ENCODE measurements at regions not wholly inside any gene's neighbourhood (a gene's known extent, or its start where the extent isn't known, plus 50 kb on each side); places are given as distances from the start of the nearest gene placed in this dataset.
"Not testable (repeated sequence)": the region's sequence is repeated elsewhere in the genome, so short reads cannot be mapped to it uniquely, and the experiment has no call there.

DNA sequence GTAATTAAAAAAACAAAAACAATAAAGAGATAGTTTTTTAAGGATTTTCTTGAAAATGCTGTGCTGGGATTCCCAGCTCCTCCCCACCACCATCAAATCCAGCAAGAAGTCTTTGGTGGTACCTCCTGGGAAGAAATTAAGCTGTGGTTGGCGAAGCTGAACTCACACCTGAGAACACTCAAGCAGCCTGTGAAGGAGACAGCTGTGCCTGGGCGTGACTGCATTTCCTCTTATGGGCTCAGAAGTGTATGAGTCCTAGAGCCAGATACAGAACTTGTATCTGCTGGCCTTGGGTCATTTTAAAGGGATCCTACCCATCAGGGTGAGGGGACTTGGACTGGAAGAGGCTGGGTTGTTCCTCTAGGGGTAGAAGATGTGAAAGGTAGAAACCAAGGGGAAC, 561.2 kb upstream of the SGCD start:
- DNase-seq (no peak), ATAC-seq (no peak)
- intact Hi-C loops (cut with DNase I): no loop called here

DNA sequence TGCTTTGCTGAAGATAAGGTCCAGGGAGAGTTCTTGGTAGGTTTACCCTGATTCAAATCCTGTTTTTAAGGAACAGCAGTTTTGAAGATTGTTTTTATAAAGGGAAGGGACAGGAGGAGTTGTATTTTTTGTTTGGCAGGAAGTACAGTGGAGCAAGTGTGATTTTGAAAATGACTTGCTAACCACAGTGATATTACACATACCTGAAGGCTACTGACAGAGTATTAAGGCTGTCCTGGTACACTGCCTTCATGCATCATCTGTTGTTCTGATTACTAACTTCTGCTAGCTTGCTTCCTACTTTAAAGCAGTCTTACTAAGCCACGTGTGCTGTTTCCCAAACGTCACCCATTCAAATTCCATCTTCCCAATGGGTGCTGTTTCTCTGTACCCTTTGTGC, 559.5 kb upstream of the SGCD start:
- DNase-seq (no peak), ATAC-seq (no peak)
- intact Hi-C loops (cut with DNase I): no loop called here

DNA sequence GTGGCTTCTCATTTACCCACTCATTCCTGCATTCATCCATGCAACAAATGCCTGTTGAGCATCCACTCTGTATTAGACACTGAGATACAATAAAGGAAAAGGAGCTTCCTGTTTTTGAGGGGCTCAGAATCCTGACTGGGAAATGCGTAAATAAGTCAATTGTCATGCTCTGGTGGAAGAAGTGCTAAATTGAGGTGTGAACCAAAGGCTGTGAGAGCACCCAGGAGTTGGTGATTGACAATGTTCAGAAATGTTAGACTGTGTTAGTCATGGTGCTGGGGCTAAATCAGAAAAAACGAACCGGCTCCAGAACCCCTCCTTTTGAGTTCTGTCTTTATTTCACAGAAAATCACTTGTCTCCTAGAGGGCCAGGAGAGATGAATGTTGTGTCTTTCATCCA, 558.6 kb upstream of the SGCD start:
- no peak for DNase-seq
- intact Hi-C loops (cut with DNase I): no loop called here
- no peak for ATAC-seq

DNA sequence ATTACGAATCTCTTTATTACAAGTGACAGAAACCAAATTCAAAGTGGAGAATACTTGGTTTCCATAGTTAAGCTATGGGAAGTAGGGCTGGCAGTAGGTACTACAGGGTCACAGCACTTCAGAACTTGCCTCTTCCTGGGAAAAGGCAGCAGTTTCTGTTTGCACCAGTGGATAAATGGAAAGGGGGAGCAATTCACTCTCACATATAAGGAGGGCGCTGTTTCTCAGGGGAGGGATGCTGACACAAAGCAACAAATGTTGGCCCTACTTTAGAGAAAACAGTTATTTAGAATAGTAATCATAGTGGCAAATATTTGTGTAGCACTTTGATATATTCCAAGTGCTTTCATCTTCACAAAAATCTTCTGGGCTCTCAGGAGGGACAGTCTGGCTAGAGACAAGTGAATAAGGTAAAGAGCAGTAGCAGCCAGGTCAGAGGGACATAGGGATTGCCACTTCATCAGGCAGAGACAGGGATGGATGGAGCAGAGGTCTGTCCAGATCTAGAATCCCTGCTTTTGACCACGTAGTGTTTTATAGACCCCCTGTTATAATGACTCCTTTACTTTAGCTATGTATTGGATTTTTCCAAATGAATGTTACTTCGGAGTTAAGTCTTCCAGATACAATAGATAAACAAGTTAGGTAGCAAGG, 554.8 kb upstream of the SGCD start:
- no peak for ATAC-seq
- intact Hi-C loops (cut with DNase I): no loop called here

DNA sequence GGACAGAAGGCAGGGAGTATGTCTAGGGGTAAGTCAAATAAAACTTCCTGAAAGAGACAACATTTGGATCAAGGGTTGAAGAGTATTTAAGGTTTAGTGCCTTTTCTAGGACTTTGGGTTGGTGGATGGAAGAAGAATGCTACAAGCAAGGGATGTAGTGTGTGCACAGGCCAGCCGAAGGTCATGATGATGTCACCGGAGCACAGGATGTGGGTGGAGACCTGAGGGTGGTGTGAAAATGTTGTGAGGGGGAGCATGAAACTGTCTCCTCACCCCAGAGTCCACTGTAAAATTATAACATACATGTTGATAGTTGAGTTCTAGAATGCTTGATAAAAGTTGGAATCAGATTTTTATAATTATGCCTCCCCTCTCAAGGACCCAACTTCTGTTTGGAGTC, 553.3 kb upstream of the SGCD start:
- DNase-seq (no peak), ATAC-seq (peak in 1 of 2 donors; percentile 27)
- intact Hi-C loops (cut with DNase I): no loop called here

More for the DNA sequence above, 554.8 kb upstream of the SGCD start:
- DNase-seq: no peak

DNA sequence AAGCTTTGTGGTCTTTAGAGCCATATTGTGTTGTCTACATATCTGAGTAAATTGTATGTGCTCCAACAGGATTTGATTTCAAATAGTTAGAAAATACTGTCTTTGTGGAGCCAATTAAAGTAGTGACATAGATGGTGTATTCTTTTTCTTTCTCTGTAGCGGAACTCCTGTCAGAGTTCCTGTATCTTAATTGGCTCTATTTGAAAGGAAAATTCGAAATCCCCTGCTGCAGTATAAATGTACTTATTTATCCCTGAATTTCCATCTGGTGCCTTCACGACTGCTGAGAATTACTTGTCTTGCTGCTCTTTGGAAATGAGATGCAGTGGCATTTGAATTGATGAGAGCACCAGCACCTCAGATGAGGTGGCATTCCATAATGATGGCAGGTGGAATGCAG, 546.7 kb upstream of the SGCD start:
- intact Hi-C loops (cut with DNase I): no loop called here
- DNase-seq (no peak), ATAC-seq (no peak)

DNA sequence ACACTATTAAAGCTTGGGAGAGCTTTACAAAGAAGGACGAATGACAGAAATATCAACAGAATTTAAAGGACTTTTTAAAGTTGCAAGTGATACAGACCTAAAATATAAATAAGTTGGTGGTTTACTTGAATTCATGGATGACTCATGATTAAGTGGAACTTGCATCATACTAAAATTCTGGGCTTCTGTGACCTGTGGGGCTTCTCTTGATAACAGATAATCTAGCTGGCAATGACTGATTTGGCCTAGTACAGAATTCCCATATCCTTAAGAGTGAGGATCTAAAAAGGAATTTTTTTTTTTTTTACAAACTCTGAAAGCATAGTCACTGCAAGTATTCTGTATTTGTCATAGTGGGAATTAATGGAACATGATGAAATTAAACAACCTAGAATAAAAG, 543.7 kb upstream of the SGCD start:
- no peak for ATAC-seq
- intact Hi-C loops (cut with DNase I): no loop called here
- DNase-seq: no peak

DNA sequence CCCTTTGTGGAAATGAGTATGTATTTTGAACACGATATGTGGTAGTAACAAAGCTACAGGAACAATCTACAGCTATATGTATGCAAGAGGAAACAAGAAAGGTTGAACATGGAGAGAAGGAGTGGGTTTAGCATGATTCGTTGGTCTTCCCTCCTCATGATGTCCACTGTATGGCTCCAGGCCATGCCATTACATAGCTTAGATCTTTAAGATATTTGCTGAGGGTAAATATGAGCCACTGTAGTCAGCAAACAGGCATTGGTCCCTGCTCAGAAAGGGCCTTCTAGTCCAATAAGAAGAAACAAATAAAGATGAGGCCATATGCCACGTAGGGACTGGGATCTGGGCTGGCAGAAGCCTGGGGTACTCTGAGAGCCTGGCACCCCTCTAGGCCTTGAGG, 543.2 kb upstream of the SGCD start:
- intact Hi-C loops (cut with DNase I): no loop called here
- ATAC-seq (no peak), DNase-seq (no peak)

DNA sequence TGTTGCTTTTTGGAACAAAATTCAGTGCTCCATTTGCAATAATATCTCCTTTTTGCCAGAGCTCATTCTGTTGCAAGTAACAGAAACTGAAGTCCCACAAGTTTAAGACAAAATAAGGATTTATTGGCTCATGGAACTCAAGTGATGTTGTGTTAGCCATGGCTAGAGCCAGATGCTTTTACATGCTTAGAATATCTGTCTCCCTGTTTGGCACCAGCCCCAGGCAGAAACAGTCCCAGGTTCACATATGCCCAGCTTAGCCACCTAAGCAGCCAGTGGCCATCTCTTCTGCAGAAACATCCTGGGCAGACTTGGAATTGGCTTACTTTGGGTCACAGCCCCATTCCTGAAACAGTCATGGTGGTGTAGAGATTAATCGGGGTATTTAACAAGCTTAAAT, 540.9 kb upstream of the SGCD start:
- ATAC-seq: no peak
- no peak for DNase-seq
- intact Hi-C loops (cut with DNase I): no loop called here

DNA sequence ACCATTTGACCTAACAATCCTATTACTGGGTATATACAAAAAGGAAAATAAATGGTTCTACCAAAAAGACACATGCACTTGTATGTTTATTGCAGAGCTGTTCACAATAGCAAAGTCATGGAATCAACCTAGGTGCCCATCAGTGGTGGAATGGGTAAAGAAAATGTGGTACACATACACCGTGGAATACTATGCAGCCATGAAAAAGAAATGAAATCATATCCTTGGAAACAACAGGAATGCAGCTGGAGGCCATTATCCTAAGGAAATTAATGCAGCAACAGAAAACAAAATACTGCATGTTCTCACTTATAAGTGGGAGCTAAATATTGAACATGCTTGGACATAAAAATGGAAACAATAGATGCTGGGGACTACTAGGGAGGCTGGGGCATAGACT, 534.1 kb upstream of the SGCD start:
- DNase-seq (no peak), ATAC-seq (no peak)
- intact Hi-C loops (cut with DNase I): no loop called here

DNA sequence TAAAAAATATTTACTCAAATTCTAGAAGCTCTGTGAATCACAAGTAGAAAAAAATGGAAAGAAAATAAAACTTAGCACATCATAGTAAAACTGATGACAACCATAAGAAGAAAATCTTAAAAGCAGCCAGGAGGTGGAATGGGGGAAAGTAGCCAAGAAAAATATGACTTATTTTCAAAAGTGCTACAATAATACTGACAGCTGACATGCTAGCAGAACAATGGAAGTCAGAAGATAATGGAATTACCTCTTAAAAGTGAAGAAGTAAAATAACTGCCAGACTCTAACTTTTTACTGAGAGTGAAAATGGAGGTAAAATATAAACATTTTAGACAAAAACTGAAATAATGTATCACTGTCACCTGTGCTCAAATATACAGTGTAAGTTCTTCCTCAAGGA, 532.2 kb upstream of the SGCD start:
- ATAC-seq: no peak
- DNase-seq: no peak
- intact Hi-C loops (cut with DNase I): no loop called here

DNA sequence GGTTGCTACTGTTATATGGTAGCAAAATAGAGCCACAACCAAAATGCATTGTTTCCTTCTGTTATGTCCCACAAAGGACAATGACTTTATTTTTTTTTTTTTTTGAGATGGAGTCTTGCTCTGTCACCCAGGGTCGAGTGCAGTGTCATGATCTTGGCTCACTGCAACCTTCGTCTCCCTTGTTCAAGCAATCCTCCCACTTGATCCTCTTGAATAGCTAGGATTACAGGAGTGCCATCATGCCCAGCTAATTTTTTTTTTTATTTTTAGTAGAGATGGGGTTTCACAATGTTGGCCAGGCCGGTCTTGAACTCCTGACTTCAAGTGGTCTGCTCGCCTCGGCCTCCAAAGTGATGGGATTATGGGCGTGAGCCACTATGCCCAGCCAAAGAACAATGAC, 527.7 kb upstream of the SGCD start:
- intact Hi-C loops (cut with DNase I): no loop called here
- ATAC-seq (peak in 1 of 2 donors; percentile 55), DNase-seq (no peak)

DNA sequence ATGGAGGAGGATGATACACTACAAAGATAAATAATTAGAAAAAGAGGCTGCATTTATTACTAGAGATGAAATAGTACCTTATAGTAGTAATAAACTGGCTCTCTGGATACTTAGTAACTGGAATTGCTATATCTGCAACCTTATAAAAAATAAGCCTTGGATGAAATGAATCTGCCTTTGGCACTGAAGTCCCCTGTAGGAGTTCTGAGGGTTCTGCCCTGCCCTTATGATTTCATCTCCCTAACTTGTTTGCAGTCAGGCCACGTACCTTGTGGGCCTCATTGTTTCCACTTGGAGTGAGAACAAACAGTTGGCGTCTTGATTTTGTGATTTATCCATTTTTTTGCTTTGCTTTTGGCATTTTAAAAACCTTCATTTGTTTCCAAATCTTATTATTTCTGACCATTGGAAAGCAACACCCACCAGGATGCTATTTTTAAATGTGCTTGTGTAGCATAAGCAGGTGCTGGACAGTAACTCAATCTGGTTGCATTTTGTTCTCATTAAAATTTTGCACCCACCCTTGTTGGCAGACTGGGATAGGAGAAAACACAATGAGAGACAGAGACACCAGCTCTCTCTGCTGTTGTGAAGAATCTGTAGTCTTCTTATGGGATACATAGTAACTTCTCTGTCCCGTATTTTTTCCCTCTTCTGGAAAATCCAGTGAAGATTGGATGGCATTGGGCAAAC, 518.9 kb upstream of the SGCD start:
- ATAC-seq (no peak), DNase-seq (no peak)
- intact Hi-C loops (cut with DNase I): no loop called here

DNA sequence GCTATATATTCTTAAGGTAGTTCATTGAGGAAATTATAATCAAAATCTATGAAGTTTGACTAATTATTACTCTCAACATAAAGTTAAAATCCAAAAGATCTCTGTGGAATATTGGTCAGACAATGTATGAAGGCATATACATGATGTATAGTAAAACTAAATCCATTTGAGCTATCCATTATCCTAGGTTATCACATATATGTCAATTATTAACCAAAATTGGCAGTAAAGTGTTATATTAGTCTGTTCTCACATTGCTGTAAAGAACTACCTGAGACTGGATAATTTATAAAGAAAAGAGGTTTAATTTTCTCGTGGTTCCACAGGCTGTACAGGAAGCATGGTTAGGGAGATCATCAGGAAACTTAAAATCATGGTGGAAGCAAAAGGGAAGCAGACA, 511.7 kb upstream of the SGCD start:
- ATAC-seq: no peak
- intact Hi-C loops (cut with DNase I): no loop called here
- DNase-seq: no peak

DNA sequence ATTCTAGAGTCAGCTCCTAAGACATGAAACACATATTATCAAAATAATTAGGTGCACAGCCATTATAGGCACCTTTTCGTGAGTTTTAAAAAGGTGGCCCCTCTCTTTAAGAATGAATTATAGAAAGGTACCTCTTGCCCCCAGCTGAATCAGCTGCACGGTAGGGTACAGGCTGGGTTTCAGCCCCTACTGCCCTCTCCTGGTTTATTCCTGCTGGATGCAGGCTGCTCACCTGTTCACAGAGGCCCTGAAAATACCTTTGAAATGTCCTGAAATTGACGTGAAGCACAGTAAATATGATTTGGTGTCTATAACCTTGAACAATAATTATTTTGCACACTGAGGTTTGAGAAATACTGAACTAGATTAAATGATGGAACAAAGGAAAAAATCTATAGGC, 504.8 kb upstream of the SGCD start:
- no peak for ATAC-seq
- intact Hi-C loops (cut with DNase I): no loop called here

DNA sequence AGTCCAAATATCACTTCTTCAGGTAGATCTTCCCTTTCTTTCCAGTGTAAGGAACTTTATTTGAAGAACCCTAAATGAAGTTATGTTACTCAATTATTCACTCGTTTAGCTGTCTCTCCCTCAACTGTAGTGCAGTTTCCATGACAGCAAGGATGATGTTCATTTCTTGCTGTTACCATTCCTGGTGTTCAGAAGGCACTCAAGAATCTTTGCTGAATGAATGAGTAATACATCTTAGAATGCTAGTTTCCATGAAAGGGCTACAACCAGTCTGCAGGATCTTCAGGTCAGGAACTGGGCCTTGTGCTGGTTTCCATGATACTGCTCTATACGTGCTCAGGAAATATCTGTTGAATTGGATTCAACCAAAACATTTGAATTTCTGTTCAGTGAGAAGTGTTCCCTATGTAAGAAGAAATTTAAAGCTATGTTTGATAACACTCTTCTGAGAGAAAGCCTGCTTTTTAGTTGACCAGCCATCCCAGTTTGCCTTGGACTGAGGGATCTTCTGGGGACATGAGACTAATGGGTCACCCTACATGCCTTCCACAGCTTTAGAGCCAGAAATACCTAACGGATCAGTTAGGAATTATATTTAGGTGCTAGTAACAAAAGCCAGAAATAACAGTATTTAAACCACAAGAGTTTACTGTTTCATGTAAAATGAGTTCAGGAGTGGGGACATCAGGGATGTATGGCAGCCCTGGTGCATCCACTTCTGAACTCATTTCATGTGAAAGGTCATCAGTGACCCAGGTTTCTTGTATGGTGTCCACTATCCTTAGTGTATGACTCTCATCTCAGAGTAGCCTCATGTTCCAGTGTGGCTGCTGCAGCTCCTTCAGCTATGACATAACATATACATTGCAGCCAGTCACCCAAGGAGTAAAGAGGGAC, 500.1 kb upstream of the SGCD start:
- intact Hi-C loops (cut with DNase I): no loop called here
- DNase-seq (no peak), ATAC-seq (no peak)

More for the DNA sequence above, 504.8 kb upstream of the SGCD start:
- DNase-seq: no peak

DNA sequence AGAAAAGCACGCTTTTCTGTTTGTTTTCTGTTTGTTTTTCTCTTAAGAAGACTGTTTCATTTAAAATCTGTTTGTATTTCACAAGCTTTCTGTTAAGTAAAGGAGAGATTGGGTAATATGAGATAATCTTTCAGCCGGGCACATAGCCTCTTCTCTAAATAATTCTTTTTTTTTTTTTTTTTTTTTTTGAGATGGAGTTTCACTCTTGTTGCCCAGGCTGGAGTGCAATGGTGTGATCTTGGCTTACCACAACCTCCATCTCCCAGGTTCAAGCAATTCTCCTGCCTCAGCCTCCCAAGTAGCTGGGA, 499.5 kb upstream of the SGCD start:
- intact Hi-C loops (cut with DNase I); ATAC-seq; DNase-seq: not testable (repeated sequence)

DNA sequence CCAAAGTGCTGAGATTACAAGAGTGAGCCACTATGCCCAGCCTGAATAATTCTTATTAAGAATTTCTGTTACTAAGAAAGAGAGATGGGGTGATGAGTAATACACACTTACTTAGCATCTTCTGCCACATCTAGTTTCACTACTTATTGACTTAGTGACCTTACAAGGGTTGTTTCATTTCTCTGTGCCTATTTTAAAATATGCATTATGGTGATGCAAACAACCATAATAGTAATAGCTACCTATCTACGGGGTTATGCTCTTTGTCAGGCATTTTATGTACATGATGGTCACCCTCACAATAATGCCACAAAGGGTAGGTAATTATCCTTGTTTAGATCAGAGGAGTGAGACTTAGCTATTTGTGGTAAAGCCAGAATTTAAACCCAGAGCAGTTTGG, 499.0 kb upstream of the SGCD start:
- ATAC-seq (no peak), DNase-seq (no peak)
- intact Hi-C loops (cut with DNase I): no loop called here

DNA sequence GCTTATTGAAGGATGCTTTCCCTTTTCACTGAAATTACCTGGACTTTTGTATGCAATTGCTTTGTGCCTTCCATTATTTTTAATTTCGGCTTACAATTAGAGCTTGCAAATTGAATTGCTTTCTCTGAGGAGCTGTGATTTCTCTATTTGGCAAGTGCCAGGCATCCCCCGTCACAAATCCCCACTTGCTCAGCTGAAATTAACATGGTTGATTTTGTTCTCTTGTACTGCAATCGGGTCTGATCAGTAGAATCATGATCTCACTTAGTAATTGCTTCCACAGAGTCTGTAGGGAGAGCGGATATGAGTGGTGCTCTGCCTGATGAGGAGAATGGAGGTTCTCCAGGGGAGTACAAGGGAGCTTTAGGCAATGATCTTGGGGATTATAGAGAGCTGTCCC, 495.5 kb upstream of the SGCD start:
- DNase-seq (no peak), ATAC-seq (no peak)

DNA sequence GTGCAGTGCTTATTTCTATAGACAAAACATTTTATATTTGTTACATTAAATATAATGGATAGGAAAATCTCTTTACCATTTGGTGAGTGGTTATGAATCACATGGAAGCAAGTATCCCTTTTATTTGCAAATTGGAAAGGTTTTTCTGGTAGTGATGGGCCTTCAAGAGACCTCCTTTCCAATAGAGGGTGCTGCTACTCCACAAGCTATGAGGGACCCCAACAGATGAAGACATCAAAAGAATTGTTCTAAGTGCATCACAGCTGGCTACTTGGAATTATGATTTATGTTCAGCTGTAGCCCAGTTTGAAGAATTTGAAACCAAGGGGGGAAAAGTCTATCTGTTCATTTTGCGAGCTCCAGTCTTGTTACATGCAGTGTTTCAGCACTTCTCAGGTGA, 493.7 kb upstream of the SGCD start:
- DNase-seq (no peak), ATAC-seq (no peak)
- intact Hi-C loops (cut with DNase I): no loop called here

More for the DNA sequence above, 495.5 kb upstream of the SGCD start:
- intact Hi-C loops (cut with DNase I): no loop called here

Measured in left cardiac atrium (tissue), 4 donors.